GM23248 (cell line): ENCODE measurements at regions not wholly inside any gene's neighbourhood (a gene's known extent, or its start where the extent isn't known, plus 50 kb on each side); places are given as distances from the start of the nearest gene placed in this dataset.

Source experiments
- DNase-seq: peaks from one replicate; pipeline ENCODE4 v3.0.0-alpha.2; 2015
- H2AFZ ChIP-seq: fragments of 200-600 bp; sonication (generic); 2 replicates; pipeline ENCODE4 v1.6.1; 2016; ENCODE audit warnings: antibody characterized with exemption
- H3F3A ChIP-seq: fragments of 200-600 bp; sonication (generic); 2 replicates; pipeline ENCODE4 v1.6.1; 2016; ENCODE audit warnings: mild to moderate bottlenecking, antibody characterized with exemption, mixed run types; ENCODE audit not compliant: insufficient read depth
- H3K27ac ChIP-seq: fragments of 200-600 bp; sonication (generic); 2 replicates; pipeline ENCODE4 v1.5.1; 2016; ENCODE audit warnings: mild to moderate bottlenecking
- H3K27me3 ChIP-seq: fragments of 200-600 bp; sonication (generic); replicated peaks from 2 replicates; pipeline ENCODE4 v1.6.1; 2016; ENCODE audit warnings: mild to moderate bottlenecking; ENCODE audit not compliant: insufficient read depth
- H3K36me3 ChIP-seq: fragments of 200-600 bp; sonication (generic); 2 replicates; pipeline ENCODE4 v1.6.1; 2016; ENCODE audit warnings: low read depth, mild to moderate bottlenecking
- H3K4me1 ChIP-seq: fragments of 200-600 bp; sonication (generic); 2 replicates; pipeline ENCODE4 v1.6.1; 2016; ENCODE audit warnings: mild to moderate bottlenecking; ENCODE audit not compliant: insufficient read depth
- H3K4me2 ChIP-seq: fragments of 200-600 bp; sonication (generic); one replicate; pipeline ENCODE4 v1.6.1; 2016; ENCODE audit warnings: mild to moderate bottlenecking; ENCODE audit not compliant: unreplicated experiment
- H3K4me3 ChIP-seq: fragments of 200-600 bp; sonication (generic); 2 replicates; pipeline ENCODE4 v1.5.1; 2016; ENCODE audit warnings: mild to moderate bottlenecking
- H3K79me2 ChIP-seq: fragments of 200-600 bp; sonication (generic); 2 replicates; pipeline ENCODE4 v1.6.1; 2016; ENCODE audit warnings: mild to moderate bottlenecking; ENCODE audit not compliant: insufficient read depth
- H3K9ac ChIP-seq: fragments of 200-600 bp; sonication (generic); 2 replicates; pipeline ENCODE4 v1.6.1; 2016; ENCODE audit warnings: mild to moderate bottlenecking
- H3K9me2 ChIP-seq: fragments of 200-600 bp; sonication (generic); 2 replicates; pipeline ENCODE4 v1.6.1; 2016; ENCODE audit warnings: mixed run types, mild to moderate bottlenecking, moderate library complexity; ENCODE audit not compliant: insufficient read depth
- H3K9me3 ChIP-seq: fragments of 200-600 bp; sonication (generic); one replicate; pipeline ENCODE4 v1.6.1; 2017; ENCODE audit warnings: low read depth
- H4K20me1 ChIP-seq: fragments of 200-600 bp; sonication (generic); 2 replicates; pipeline ENCODE4 v1.6.0; 2016; ENCODE audit not compliant: insufficient read depth
- EZH2 ChIP-seq: fragments of 200-600 bp; sonication (generic); IDR thresholded peaks from 2 replicates; pipeline ENCODE4 v1.6.1; 2018; ENCODE audit warnings: antibody characterized with exemption, mild to moderate bottlenecking; ENCODE audit not compliant: insufficient read depth, poor library complexity, severe bottlenecking
- EZH2phosphoT487 ChIP-seq: fragments of 200-600 bp; sonication (generic); IDR thresholded peaks from 2 replicates; pipeline ENCODE4 v1.6.1; 2018; ENCODE audit warnings: antibody characterized with exemption, moderate library complexity, mild to moderate bottlenecking, low read depth; ENCODE audit not compliant: insufficient read depth
- WGBS, 2 experiments: methylation state at CpG; one replicate each; pipeline ENCODE4 v1.1.6; 2015 to 2017; ENCODE audit warnings: low lambda C conversion rate in 2 of 2, low coverage in 1 of 2; ENCODE audit errors: missing lambda C conversion rate in 2 of 2; 5-methylcytosine and 5-hydroxymethylcytosine counted together
- in situ Hi-C: fragments of 300-500 bp; cut with MboI; formaldehyde crosslinking; loops from 2 replicates; pipeline ENCODE4 v1.15.0; 2020

DNA sequence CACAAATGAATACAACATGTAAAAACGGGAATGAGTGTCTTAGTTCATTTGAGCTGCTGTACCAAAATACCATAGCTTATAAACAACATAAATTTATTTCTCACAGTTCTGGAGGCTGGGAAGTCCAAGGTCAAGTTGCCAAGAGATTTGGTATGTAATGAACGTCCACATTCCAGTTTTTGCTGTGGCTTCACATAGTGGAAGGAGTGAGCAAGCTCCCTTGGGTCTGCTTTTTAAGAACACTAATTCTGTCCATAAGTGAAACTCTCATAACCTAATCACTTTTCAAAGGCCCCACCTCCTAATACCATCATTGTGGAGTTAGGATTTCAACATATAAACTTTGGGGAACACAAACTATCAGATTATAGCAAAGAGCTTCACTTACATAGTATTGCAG, 1189.6 kb downstream of the PCDH9 start:
- no peak overlapping the region for H3K9ac ChIP-seq
- no peaks in the 10 kb centered on the region for H3K4me1 ChIP-seq
- no peak overlapping the region for H3K27ac ChIP-seq
- H4K20me1 ChIP-seq: no peaks in the 10 kb centered on the region
- no peak for DNase-seq
- peaks cover 2% of the 10 kb centered on the region for H3K9me3 ChIP-seq
- TF ChIP-seq EZH2: no peak
- TF ChIP-seq EZH2phosphoT487: no peak
- no peak overlapping the region for H3K4me2 ChIP-seq
- H2AFZ ChIP-seq: no peak overlapping the region
- in situ Hi-C loops: no loop called here
- no peak overlapping the region for H3K4me3 ChIP-seq
- H3F3A ChIP-seq: no peaks in the 10 kb centered on the region
- no peaks in the 10 kb centered on the region for H3K36me3 ChIP-seq
- H3K79me2 ChIP-seq: no peaks in the 10 kb centered on the region
- H3K9me2 ChIP-seq: no peaks in the 10 kb centered on the region
- H3K27me3 ChIP-seq: no peaks in the 10 kb centered on the region
- 5% methylated on average over 2 of the region's 2 CpGs for WGBS, 2 experiments

GRCh38 chr13:66037096-66037495, 1193.0 kb downstream of the PCDH9 start:
- no peaks in the 10 kb centered on the region for H3K79me2 ChIP-seq
- H3K9me2 ChIP-seq: no peaks in the 10 kb centered on the region
- no peaks in the 10 kb centered on the region for H4K20me1 ChIP-seq
- H3K27ac ChIP-seq: no peak overlapping the region
- no peaks in the 10 kb centered on the region for H3F3A ChIP-seq
- H3K4me2 ChIP-seq: no peak overlapping the region
- in situ Hi-C loops: no loop called here
- H3K36me3 ChIP-seq: no peaks in the 10 kb centered on the region
- H3K9me3 ChIP-seq: peaks cover 2% of the 10 kb centered on the region
- H3K4me3 ChIP-seq: no peak overlapping the region
- TF ChIP-seq EZH2: no peak
- TF ChIP-seq EZH2phosphoT487: no peak
- H2AFZ ChIP-seq: no peak overlapping the region
- DNase-seq: no peak
- H3K4me1 ChIP-seq: no peaks in the 10 kb centered on the region
- H3K27me3 ChIP-seq: no peaks in the 10 kb centered on the region
- no peak overlapping the region for H3K9ac ChIP-seq
- WGBS, 2 experiments: 17 to 18% methylated on average over 2 of the region's 2 CpGs

- Histone ChIP-seq H3K9me2 (no peaks in the 10 kb centered on the region), H2AFZ (no peak overlapping the region), H3K4me2 (no peak overlapping the region), H4K20me1 (no peaks in the 10 kb centered on the region), H3K36me3 (no peaks in the 10 kb centered on the region), H3K27ac (no peak overlapping the region), H3K9me3 (peaks cover 2% of the 10 kb centered on the region), H3F3A (no peaks in the 10 kb centered on the region), H3K27me3 (no peaks in the 10 kb centered on the region), H3K9ac (no peak overlapping the region), H3K4me1 (no peaks in the 10 kb centered on the region), H3K79me2 (no peaks in the 10 kb centered on the region), H3K4me3 (no peak overlapping the region)
- in situ Hi-C loops: no loop called here
- DNase-seq: no peak
- WGBS, 2 experiments: 2 to 6% methylated on average over 2 of the region's 2 CpGs
- no peak for TF ChIP-seq EZH2phosphoT487
- no peak for TF ChIP-seq EZH2
Measured at GRCh38 chr13:66036636-66037035, 1193.5 kb downstream of the PCDH9 start.

- no peaks in the 10 kb centered on the region for H3K4me1 ChIP-seq
- in situ Hi-C loops: no loop called here
- H3K36me3 ChIP-seq: no peaks in the 10 kb centered on the region
- no peak overlapping the region for H3K27ac ChIP-seq
- H3K4me2 ChIP-seq: no peak overlapping the region
- H3K4me3 ChIP-seq: no peak overlapping the region
- WGBS, 2 experiments: 28 to 42% methylated on average over 2 of the region's 2 CpGs
- no peaks in the 10 kb centered on the region for H3K27me3 ChIP-seq
- no peak overlapping the region for H3K9ac ChIP-seq
- TF ChIP-seq EZH2phosphoT487 (no peak), EZH2 (no peak)
- peaks cover 2% of the 10 kb centered on the region for H3K9me3 ChIP-seq
- H2AFZ ChIP-seq: no peak overlapping the region
- H4K20me1 ChIP-seq: no peaks in the 10 kb centered on the region
- no peaks in the 10 kb centered on the region for H3K9me2 ChIP-seq
- no peaks in the 10 kb centered on the region for H3K79me2 ChIP-seq
- DNase-seq: no peak
- no peaks in the 10 kb centered on the region for H3F3A ChIP-seq
Measured at GRCh38 chr13:66036024-66036614, 1194.0 kb downstream of the PCDH9 start.

- H2AFZ ChIP-seq: no peak overlapping the region
- no peaks in the 10 kb centered on the region for H3K36me3 ChIP-seq
- H3K9ac ChIP-seq: no peak overlapping the region
- no peak overlapping the region for H3K4me2 ChIP-seq
- no peak overlapping the region for H3K27ac ChIP-seq
- in situ Hi-C loops: no loop called here
- no peaks in the 10 kb centered on the region for H3K79me2 ChIP-seq
- H3K27me3 ChIP-seq: no peaks in the 10 kb centered on the region
- no peaks in the 10 kb centered on the region for H3K4me1 ChIP-seq
- no peak for TF ChIP-seq EZH2phosphoT487
- no peak for TF ChIP-seq EZH2
- no peaks in the 10 kb centered on the region for H3F3A ChIP-seq
- H3K4me3 ChIP-seq: no peak overlapping the region
- DNase-seq: no peak
- H3K9me2 ChIP-seq: no peaks in the 10 kb centered on the region
- peaks cover 2% of the 10 kb centered on the region for H3K9me3 ChIP-seq
- no peaks in the 10 kb centered on the region for H4K20me1 ChIP-seq
- WGBS, 2 experiments: 0 to 10% methylated on average over 1 of the region's 1 CpG
Measured at GRCh38 chr13:66033924-66034323, 1196.2 kb downstream of the PCDH9 start.
